ENCODE measurements at regions not wholly inside any gene's neighbourhood (a gene's known extent, or its start where the extent isn't known, plus 50 kb on each side); places are given as distances from the start of the nearest gene placed in this dataset.
A peak's percentile ranks its signal among the peaks of the same experiment; 100 is the strongest.
"Not testable (repeated sequence)": the region's sequence is repeated elsewhere in the genome, so short reads cannot be mapped to it uniquely, and the experiment has no call there.

- DNase-seq (ENCODE audit: low read depth): not testable (repeated sequence)
Measured at GRCh38 chr2:87540242-87540641, 207.6 kb upstream of the PLGLB2 start.

- DNase-seq (ENCODE audit: low read depth): peak; percentile 1
Measured at GRCh38 chr2:87542599-87543174, 205.2 kb upstream of the PLGLB2 start.

GRCh38 chr2:87543797-87544196 is 204.1 kb upstream of the PLGLB2 start:
- DNase-seq (ENCODE audit: low read depth): not testable (repeated sequence)

GRCh38 chr2:87547106-87547505 is 200.8 kb upstream of the PLGLB2 start:
- DNase-seq (ENCODE audit: low read depth): not testable (repeated sequence)

GRCh38 chr2:87547966-87548365 is 199.9 kb upstream of the PLGLB2 start:
- not testable (repeated sequence) for DNase-seq (ENCODE audit: low read depth)

- DNase-seq (ENCODE audit: low read depth): not testable (repeated sequence)
Measured at GRCh38 chr2:87548681-87549536, 199.0 kb upstream of the PLGLB2 start.

GRCh38 chr2:87549561-87550202 is 198.2 kb upstream of the PLGLB2 start:
- not testable (repeated sequence) for DNase-seq (ENCODE audit: low read depth)

- DNase-seq (ENCODE audit: low read depth): not testable (repeated sequence)
Measured at GRCh38 chr2:87554678-87555077, 193.2 kb upstream of the PLGLB2 start.

GRCh38 chr2:87555082-87555481 is 192.8 kb upstream of the PLGLB2 start:
- DNase-seq (ENCODE audit: low read depth): not testable (repeated sequence)

GRCh38 chr2:87559001-87559400 is 188.9 kb upstream of the PLGLB2 start:
- DNase-seq (ENCODE audit: low read depth): not testable (repeated sequence)

GRCh38 chr2:87559735-87560134 is 188.2 kb upstream of the PLGLB2 start:
- not testable (repeated sequence) for DNase-seq (ENCODE audit: low read depth)

GRCh38 chr2:87565116-87565515 is 182.8 kb upstream of the PLGLB2 start:
- DNase-seq (ENCODE audit: low read depth): not testable (repeated sequence)

GRCh38 chr2:87566531-87566930 is 181.4 kb upstream of the PLGLB2 start:
- DNase-seq (ENCODE audit: low read depth): not testable (repeated sequence)

- DNase-seq (ENCODE audit: low read depth): not testable (repeated sequence)
Measured at GRCh38 chr2:87567093-87567492, 180.8 kb upstream of the PLGLB2 start.

- DNase-seq (ENCODE audit: low read depth): not testable (repeated sequence)
Measured at GRCh38 chr2:87567912-87568311, 180.0 kb upstream of the PLGLB2 start.

GRCh38 chr2:87568554-87569278 is 179.2 kb upstream of the PLGLB2 start:
- DNase-seq (ENCODE audit: low read depth): not testable (repeated sequence)

- DNase-seq (ENCODE audit: low read depth): not testable (repeated sequence)
Measured at GRCh38 chr2:87569689-87570397, 178.0 kb upstream of the PLGLB2 start.

GRCh38 chr2:87571889-87572465 is 175.9 kb upstream of the PLGLB2 start:
- not testable (repeated sequence) for DNase-seq (ENCODE audit: low read depth)

GRCh38 chr2:87572906-87573305 is 175.0 kb upstream of the PLGLB2 start:
- DNase-seq (ENCODE audit: low read depth): not testable (repeated sequence)

- not testable (repeated sequence) for DNase-seq (ENCODE audit: low read depth)
Measured at GRCh38 chr2:87573386-87574192, 174.3 kb upstream of the PLGLB2 start.
